AG04450 (cell line): ENCODE measurements at regions not wholly inside any gene's neighbourhood (a gene's known extent, or its start where the extent isn't known, plus 50 kb on each side); places are given as distances from the start of the nearest gene placed in this dataset.

Experiments used
- CTCF ChIA-PET: fragments of 300-600, 350-600 bp; formaldehyde crosslinking; extraction: SDS; loops from one replicate; lab custom pipeline; 2022; ENCODE audit warnings: antibody characterized with exemption, inconsistent platforms; lab: Charles Lee
- POLR2A ChIA-PET: fragments of 350-600 bp; formaldehyde crosslinking; extraction: SDS; loops from one replicate; lab custom pipeline; 2021; ENCODE audit warnings: antibody characterized with exemption, inconsistent platforms; lab: Yijun Ruan, JAX
- DNase-seq: peaks from one replicate; pipeline ENCODE4 v3.0.0-alpha.2; 2011; ENCODE audit warnings: low read depth, low spot score
- H3K27ac ChIP-seq: one replicate; pipeline ENCODE4 v1.5.1; 2012; ENCODE audit warnings: low read depth, low read length, control low read depth
- H3K27me3 ChIP-seq: one replicate; pipeline ENCODE4 v1.6.0; 2012; ENCODE audit warnings: low read length; ENCODE audit not compliant: control insufficient read depth, insufficient read depth
- H3K4me3 ChIP-seq: 2 replicates; pipeline ENCODE4 v1.5.1; 2011; ENCODE audit warnings: mild to moderate bottlenecking, low read depth, low read length, control low read depth
- H3K9me3 ChIP-seq: 2 replicates; pipeline ENCODE4 v1.5.1; 2012; ENCODE audit warnings: low read length; ENCODE audit not compliant: control insufficient read depth, insufficient read depth
- CTCF ChIP-seq: IDR thresholded peaks from 2 replicates; pipeline ENCODE4 v1.5.1; 2011; ENCODE audit warnings: low read depth, low read length, control low read depth, inconsistent platforms

GRCh38 chr9:82519332-82519731, 530.8 kb downstream of the SPATA31D1 start:
- POLR2A ChIA-PET: no interaction called here

GRCh38 chr9:82524407-82524806, 535.8 kb downstream of the SPATA31D1 start:
- CTCF ChIA-PET: no interaction called here
- Histone ChIP-seq H3K27ac (no peak overlapping the region), H3K4me3 (no peak overlapping the region), H3K27me3 (no peaks in the 10 kb centered on the region), H3K9me3 (peaks cover 4% of the 10 kb centered on the region; the same call in 1 of the 2 replicates)
- no peak for DNase-seq
- TF ChIP-seq CTCF: no peak
- POLR2A ChIA-PET: no interaction called here

More at GRCh38 chr9:82519332-82519731, 530.8 kb downstream of the SPATA31D1 start:
- no peaks in the 10 kb centered on the region for H3K9me3 ChIP-seq
- H3K4me3 ChIP-seq: no peak overlapping the region
- DNase-seq: no peak
- TF ChIP-seq CTCF: no peak
- CTCF ChIA-PET: interaction anchor here (0.9 to 1.0 kb wide), 2 partner anchors 87 to 88 kb away, joined by 3 to 5 read pairs; no protein-coding TSS in a partner anchor
- no peaks in the 10 kb centered on the region for H3K27me3 ChIP-seq
- no peak overlapping the region for H3K27ac ChIP-seq

GRCh38 chr9:82526577-82526976, 536.4 kb downstream of the RASEF start:
- Histone ChIP-seq H3K27ac (no peak overlapping the region), H3K27me3 (no peaks in the 10 kb centered on the region), H3K4me3 (no peak overlapping the region), H3K9me3 (peaks cover 4% of the 10 kb centered on the region; the same call in 1 of the 2 replicates)
- ChIA-PET CTCF (no interaction called here), POLR2A (no interaction called here)
- no peak for TF ChIP-seq CTCF
- no peak for DNase-seq

GRCh38 chr9:82531795-82532194, 531.1 kb downstream of the RASEF start:
- ChIA-PET CTCF (interaction anchor here (0.5 to 3.4 kb wide), 2 partner anchors 76 to 81 kb away, joined by 5 to 37 read pairs; no protein-coding TSS in a partner anchor), POLR2A (no interaction called here)
- H3K4me3 ChIP-seq: no peak overlapping the region
- H3K27ac ChIP-seq: no peak overlapping the region
- no peaks in the 10 kb centered on the region for H3K27me3 ChIP-seq
- peaks cover 4% of the 10 kb centered on the region; the same call in 1 of the 2 replicates for H3K9me3 ChIP-seq
- TF ChIP-seq CTCF: no peak
- DNase-seq: no peak

GRCh38 chr9:82532504-82533180, 530.3 kb downstream of the RASEF start:
- Histone ChIP-seq H3K4me3 (no peak overlapping the region), H3K9me3 (no peaks in the 10 kb centered on the region), H3K27me3 (no peaks in the 10 kb centered on the region), H3K27ac (no peak overlapping the region)
- ChIA-PET CTCF (interaction anchor here (0.6 to 3.4 kb wide), 4 partner anchors 25 to 80 kb away, joined by 3 to 37 read pairs (median 5); no protein-coding TSS in a partner anchor), POLR2A (no interaction called here)
- TF ChIP-seq CTCF: peak; percentile 34; the same call in 1 of the 2 replicates
- no peak for DNase-seq
